SK-N-MC (cell line): ENCODE measurements at regions not wholly inside any gene's neighbourhood (a gene's known extent, or its start where the extent isn't known, plus 50 kb on each side); places are given as distances from the start of the nearest gene placed in this dataset.

ENCODE experiments used
- DNase-seq: peaks from one replicate; pipeline ENCODE4 v3.0.0-alpha.2; 2011; ENCODE audit warnings: low read depth, low spot score
- H3K27ac ChIP-seq: fragments of 200-600 bp; sonication (generic); 2 replicates; pipeline ENCODE4 v1.5.1; 2016; ENCODE audit warnings: mixed run types
- H3K36me3 ChIP-seq: fragments of 200-600 bp; sonication (generic); 2 replicates; pipeline ENCODE4 v1.6.1; 2017; ENCODE audit warnings: antibody characterized with exemption, low read length, mixed read lengths; ENCODE audit not compliant: insufficient read depth
- H3K4me3 ChIP-seq: fragments of 200-600 bp; sonication (generic); 2 replicates; pipeline ENCODE4 v1.5.1; 2016
- H3K9ac ChIP-seq: fragments of 200-600 bp; sonication (generic); 2 replicates; pipeline ENCODE4 v1.8.0; 2017; ENCODE audit warnings: mixed run types, mixed read lengths; ENCODE audit not compliant: insufficient read length
- H3K9me3 ChIP-seq: fragments of 200-600 bp; sonication (generic); 2 replicates; pipeline ENCODE4 v1.6.1; 2017; ENCODE audit warnings: low read depth, mild to moderate bottlenecking, antibody characterized with exemption, low read length, moderate library complexity, mixed read lengths
- EZH2 ChIP-seq: fragments of 200-600 bp; sonication (generic); IDR thresholded peaks from one replicate; pipeline ENCODE4 v1.6.1; 2017; ENCODE audit warnings: antibody characterized with exemption
- FOXP2 ChIP-seq: optimal IDR thresholded peaks from 2 replicates; pipeline ENCODE3; 2011; ENCODE audit warnings: mild to moderate bottlenecking, moderate library complexity; ENCODE audit not compliant: insufficient read depth; ENCODE audit errors: extremely low read length, control extremely low read depth
- POLR2AphosphoS5 ChIP-seq: IDR thresholded peaks from 2 replicates; pipeline ENCODE4 v1.6.1; 2012; ENCODE audit warnings: mild to moderate bottlenecking, low read depth, low read length, borderline replicate concordance

GRCh38 chr15:62533687-62534086, 368.6 kb upstream of the C2CD4B start:
- DNase-seq: no peak
- no peak for TF ChIP-seq POLR2AphosphoS5
- TF ChIP-seq EZH2: no peak
- TF ChIP-seq FOXP2: no peak
- Histone ChIP-seq H3K9ac (no peak overlapping the region), H3K9me3 (no peaks in the 10 kb centered on the region), H3K4me3 (no peak overlapping the region), H3K27ac (no peak overlapping the region), H3K36me3 (no peaks in the 10 kb centered on the region)

GRCh38 chr15:62534996-62535395, 369.9 kb upstream of the C2CD4B start:
- no peaks in the 10 kb centered on the region for H3K36me3 ChIP-seq
- no peak overlapping the region for H3K27ac ChIP-seq
- no peak for DNase-seq
- H3K9ac ChIP-seq: no peak overlapping the region
- TF ChIP-seq EZH2 (no peak), POLR2AphosphoS5 (no peak), FOXP2 (no peak)
- no peak overlapping the region for H3K4me3 ChIP-seq
- no peaks in the 10 kb centered on the region for H3K9me3 ChIP-seq

- no peak overlapping the region for H3K27ac ChIP-seq
- TF ChIP-seq FOXP2 (no peak), POLR2AphosphoS5 (no peak), EZH2 (no peak)
- no peaks in the 10 kb centered on the region for H3K36me3 ChIP-seq
- no peak for DNase-seq
- H3K9me3 ChIP-seq: no peaks in the 10 kb centered on the region
- H3K4me3 ChIP-seq: no peak overlapping the region
- H3K9ac ChIP-seq: no peak overlapping the region
Observed at GRCh38 chr15:62539236-62539635, 374.2 kb upstream of the C2CD4B start.

DNA sequence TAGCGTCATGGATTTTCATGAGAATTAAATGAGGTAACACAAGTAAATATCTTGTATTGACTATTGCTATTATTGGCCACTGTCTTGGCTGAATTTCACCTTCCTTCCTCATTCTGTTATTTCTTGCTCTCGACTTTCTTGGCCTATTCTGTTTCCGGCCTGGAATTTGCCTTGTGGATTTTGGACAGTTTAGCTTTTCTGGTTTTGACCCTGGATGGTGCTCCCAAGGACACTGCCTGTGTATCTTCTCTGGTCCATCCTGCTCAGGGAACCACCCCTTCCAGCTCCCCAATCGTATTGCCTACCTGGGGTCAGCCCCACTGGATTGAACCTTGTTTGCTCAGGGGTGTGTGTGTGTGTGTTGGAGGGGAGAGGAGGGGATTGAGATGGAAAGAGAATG, 376.2 kb upstream of the C2CD4B start:
- no peaks in the 10 kb centered on the region for H3K36me3 ChIP-seq
- DNase-seq: no peak
- no peak overlapping the region for H3K27ac ChIP-seq
- TF ChIP-seq POLR2AphosphoS5: no peak
- no peak for TF ChIP-seq FOXP2
- TF ChIP-seq EZH2: no peak
- H3K9ac ChIP-seq: no peak overlapping the region
- H3K9me3 ChIP-seq: no peaks in the 10 kb centered on the region
- no peak overlapping the region for H3K4me3 ChIP-seq

DNA sequence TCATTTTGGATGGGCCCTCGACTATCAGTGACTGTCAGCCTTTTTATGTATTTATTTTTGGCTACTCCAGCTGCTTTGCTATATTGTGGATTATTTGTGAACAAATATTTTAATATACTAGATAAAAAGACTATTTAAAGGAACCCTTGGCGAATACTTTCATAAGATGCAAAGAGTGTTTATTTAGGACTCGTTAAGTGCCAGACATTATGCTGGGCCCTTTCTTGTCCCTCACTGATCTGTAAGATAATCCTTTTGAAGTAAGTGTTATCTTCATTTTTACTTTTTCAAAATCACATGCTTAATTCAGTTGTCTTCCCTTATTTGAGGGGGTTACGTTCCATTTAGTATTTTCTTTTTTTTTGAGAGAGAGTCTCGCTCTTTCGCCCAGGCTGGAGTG, 376.8 kb upstream of the C2CD4B start:
- TF ChIP-seq POLR2AphosphoS5 (no peak), FOXP2 (no peak), EZH2 (no peak)
- Histone ChIP-seq H3K36me3 (no peaks in the 10 kb centered on the region), H3K27ac (no peak overlapping the region), H3K4me3 (no peak overlapping the region), H3K9me3 (no peaks in the 10 kb centered on the region), H3K9ac (no peak overlapping the region)
- DNase-seq: no peak

GRCh38 chr15:62544446-62544845, 379.4 kb upstream of the C2CD4B start:
- DNase-seq: no peak
- no peak for TF ChIP-seq EZH2
- TF ChIP-seq FOXP2: no peak
- TF ChIP-seq POLR2AphosphoS5: no peak
- H3K9me3 ChIP-seq: no peaks in the 10 kb centered on the region
- H3K9ac ChIP-seq: no peak overlapping the region
- H3K4me3 ChIP-seq: no peak overlapping the region
- H3K36me3 ChIP-seq: no peaks in the 10 kb centered on the region
- H3K27ac ChIP-seq: no peak overlapping the region

GRCh38 chr15:62545467-62546227, 380.6 kb upstream of the C2CD4B start:
- no peak overlapping the region for H3K9ac ChIP-seq
- no peak overlapping the region for H3K27ac ChIP-seq
- H3K4me3 ChIP-seq: no peak overlapping the region
- TF ChIP-seq EZH2: no peak
- TF ChIP-seq FOXP2: no peak
- no peak for TF ChIP-seq POLR2AphosphoS5
- no peaks in the 10 kb centered on the region for H3K9me3 ChIP-seq
- DNase-seq: no peak
- no peaks in the 10 kb centered on the region for H3K36me3 ChIP-seq

GRCh38 chr15:62546628-62547027, 381.5 kb upstream of the C2CD4B start:
- no peaks in the 10 kb centered on the region for H3K36me3 ChIP-seq
- TF ChIP-seq POLR2AphosphoS5 (no peak), EZH2 (no peak), FOXP2 (no peak)
- H3K4me3 ChIP-seq: no peak overlapping the region
- no peak overlapping the region for H3K9ac ChIP-seq
- H3K27ac ChIP-seq: no peak overlapping the region
- no peaks in the 10 kb centered on the region for H3K9me3 ChIP-seq
- DNase-seq: no peak

DNA sequence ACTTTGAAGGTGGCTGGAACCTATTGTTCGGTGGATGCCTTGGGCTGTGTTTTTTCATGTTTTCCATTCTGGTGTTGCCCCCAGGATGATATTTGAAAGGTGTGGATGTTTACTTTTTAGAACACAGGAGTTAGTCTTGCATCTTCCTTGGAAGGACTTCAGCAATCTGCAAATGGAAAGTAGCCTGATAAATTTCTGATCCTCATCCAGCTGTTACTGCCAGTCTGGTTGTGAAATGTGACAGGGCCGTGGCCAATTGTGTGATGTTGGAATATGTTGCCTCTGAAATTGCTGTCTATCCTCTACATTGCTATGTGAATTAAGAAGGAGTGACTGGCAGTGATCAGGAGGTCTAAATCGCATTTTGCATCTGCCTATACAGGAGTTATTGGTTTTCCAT, 382.5 kb upstream of the C2CD4B start:
- Histone ChIP-seq H3K4me3 (no peak overlapping the region), H3K36me3 (no peaks in the 10 kb centered on the region), H3K9ac (no peak overlapping the region), H3K9me3 (no peaks in the 10 kb centered on the region), H3K27ac (no peak overlapping the region)
- DNase-seq: no peak
- TF ChIP-seq POLR2AphosphoS5: no peak
- TF ChIP-seq FOXP2: no peak
- TF ChIP-seq EZH2: no peak
